Activated CD4-positive, alpha-beta memory T cell treated with anti-CD3 and anti-CD28 coated beads, Interleukin-2, amount 10 ng/mL, durations not matched to agents 7 days and 5 days (primary cell): ENCODE measurements at regions not wholly inside any gene's neighbourhood (a gene's known extent, or its start where the extent isn't known, plus 50 kb on each side); places are given as distances from the start of the nearest gene placed in this dataset.

Experiments
- CTCF ChIA-PET: fragments of 350-600 bp; sonication (Branson Sonifier 250); formaldehyde crosslinking; loops from one replicate; lab custom pipeline; 2021; ENCODE audit warnings: antibody characterized with exemption, inconsistent platforms; lab: Charles Lee
- POLR2A ChIA-PET: fragments of 350-600 bp; sonication (Branson Sonifier 250); formaldehyde crosslinking; loops from one replicate; lab custom pipeline; 2021; ENCODE audit warnings: antibody characterized with exemption; lab: Charles Lee
- DNase-seq: peaks from one replicate; pipeline ENCODE4 v3.0.0-alpha.2; 2020
- H3K27ac Mint-ChIP-seq: one replicate; pipeline ENCODE4 v1.8.0; 2021; ENCODE audit warnings: mild to moderate bottlenecking, mixed read lengths
- H3K27me3 Mint-ChIP-seq: one replicate; pipeline ENCODE4 v1.8.0; 2021; ENCODE audit warnings: mixed read lengths
- H3K36me3 Mint-ChIP-seq: one replicate; pipeline ENCODE4 v1.8.0; 2021; ENCODE audit warnings: low read depth, mixed read lengths
- H3K4me1 Mint-ChIP-seq: one replicate; pipeline ENCODE4 v1.8.0; 2021; ENCODE audit warnings: mixed read lengths
- H3K4me3 Mint-ChIP-seq: one replicate; pipeline ENCODE4 v1.8.0; 2021; ENCODE audit warnings: mild to moderate bottlenecking, mixed read lengths
- H3K9me3 Mint-ChIP-seq: one replicate; pipeline ENCODE4 v1.8.0; 2021; ENCODE audit warnings: mixed read lengths

DNA sequence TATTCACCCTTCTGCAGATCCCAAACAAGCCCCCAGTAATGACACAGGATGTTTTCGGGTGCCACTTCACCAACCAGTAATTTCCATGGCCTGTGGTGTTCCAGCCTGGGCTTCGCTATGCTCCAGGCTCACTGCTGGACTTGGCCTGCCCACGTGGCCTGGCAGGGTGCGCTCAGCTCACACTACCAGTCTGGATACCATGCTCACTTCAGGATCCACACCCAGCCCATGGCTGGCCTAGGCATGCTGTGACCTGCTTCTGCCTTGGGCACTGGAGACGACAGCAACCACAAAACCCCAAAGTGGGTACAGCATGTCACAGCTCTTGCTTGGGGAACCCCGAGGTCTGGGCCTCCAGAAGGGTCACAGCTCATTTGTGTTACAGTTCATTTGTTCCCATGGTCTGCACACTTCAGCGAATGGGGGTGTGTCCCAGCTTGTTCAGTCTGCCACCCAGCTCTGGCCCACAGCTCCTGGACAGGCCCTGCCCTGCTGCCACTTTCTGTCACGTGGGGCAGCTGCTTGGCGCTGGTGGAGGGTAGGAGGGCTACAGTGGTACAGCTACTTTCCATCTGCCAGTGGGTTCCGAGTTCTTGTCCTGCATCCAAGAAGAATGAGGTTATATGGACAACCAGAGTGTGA lies 650.8 kb downstream of the MCTP2 start:
- DNase-seq: no peak
- no peaks in the 10 kb centered on the region for H3K36me3 Mint-ChIP-seq
- H3K4me1 Mint-ChIP-seq: no peaks in the 10 kb centered on the region
- H3K4me3 Mint-ChIP-seq: no peak overlapping the region
- no peak overlapping the region for H3K27ac Mint-ChIP-seq
- peaks cover 2% of the 10 kb centered on the region for H3K9me3 Mint-ChIP-seq
- ChIA-PET POLR2A (no interaction called here), CTCF (no interaction called here)
- no peaks in the 10 kb centered on the region for H3K27me3 Mint-ChIP-seq

DNA sequence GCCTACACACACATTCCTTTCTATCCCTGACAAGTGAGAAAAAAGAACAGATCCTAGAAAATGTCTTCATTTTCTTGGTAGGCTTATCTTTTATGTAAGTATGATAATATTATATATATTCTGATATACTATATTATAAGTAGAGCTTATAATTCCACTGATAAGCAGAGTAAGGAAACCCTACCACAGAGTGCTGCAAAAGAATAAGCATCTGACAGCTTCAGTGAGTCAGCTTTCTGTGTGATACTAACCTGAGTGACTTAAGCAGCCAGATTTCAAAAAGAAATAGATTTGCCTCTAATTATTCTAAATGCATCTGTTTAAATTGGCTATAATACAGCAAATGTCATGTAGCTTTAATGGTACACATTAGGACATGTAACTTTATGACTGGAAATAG lies 656.0 kb downstream of the MCTP2 start:
- H3K9me3 Mint-ChIP-seq: peaks cover 4% of the 10 kb centered on the region
- ChIA-PET POLR2A (no interaction called here), CTCF (no interaction called here)
- H3K27me3 Mint-ChIP-seq: no peaks in the 10 kb centered on the region
- H3K4me3 Mint-ChIP-seq: no peak overlapping the region
- DNase-seq: no peak
- H3K36me3 Mint-ChIP-seq: no peaks in the 10 kb centered on the region
- H3K27ac Mint-ChIP-seq: no peak overlapping the region
- no peaks in the 10 kb centered on the region for H3K4me1 Mint-ChIP-seq

DNA sequence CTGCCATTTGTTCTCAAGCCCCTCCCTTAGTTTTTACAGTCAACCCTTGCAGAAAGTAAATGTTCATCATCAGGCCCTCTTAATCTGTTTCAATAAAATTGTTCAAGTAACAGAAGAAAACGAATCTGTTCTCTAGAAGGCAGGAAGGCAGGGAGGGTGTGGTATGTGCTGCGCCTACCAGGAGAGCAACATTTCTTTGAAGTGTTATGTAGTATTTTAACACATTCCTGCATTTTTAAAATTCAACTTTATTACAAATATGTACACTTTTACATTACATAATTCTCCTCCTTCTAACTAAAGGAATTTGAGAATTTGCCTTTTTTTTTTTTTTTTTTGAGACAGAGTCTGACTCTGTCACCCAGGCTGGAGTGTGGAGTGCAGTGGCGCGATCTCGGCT lies 657.8 kb downstream of the MCTP2 start:
- CTCF ChIA-PET: no interaction called here
- POLR2A ChIA-PET: interaction anchor here (0.6 kb wide), 1 partner anchor 22 kb away, joined by 3 read pairs; no protein-coding TSS in a partner anchor
- Mint-ChIP-seq H3K27me3 (no peaks in the 10 kb centered on the region), H3K4me1 (no peaks in the 10 kb centered on the region), H3K4me3 (no peak overlapping the region), H3K27ac (no peak overlapping the region), H3K36me3 (no peaks in the 10 kb centered on the region), H3K9me3 (peaks cover 4% of the 10 kb centered on the region)
- no peak for DNase-seq

DNA sequence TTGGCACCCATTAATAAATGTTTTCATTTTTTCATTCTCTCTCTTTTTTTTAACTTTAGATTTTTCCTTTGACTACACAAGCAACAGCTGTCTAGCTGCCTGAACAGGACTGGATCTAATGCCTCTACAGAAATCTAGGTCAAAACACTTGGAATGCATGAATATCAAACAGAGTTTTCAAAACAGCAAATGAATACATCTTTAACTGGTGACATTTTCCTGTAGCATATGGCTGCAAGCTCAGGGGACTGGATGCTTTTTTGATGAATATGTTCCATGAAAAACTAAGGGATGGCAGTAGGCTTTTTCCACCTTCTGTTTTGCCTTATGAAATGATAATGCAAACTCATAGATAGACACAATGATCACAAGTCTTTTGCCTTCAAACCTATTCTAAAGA lies 661.7 kb downstream of the MCTP2 start:
- Mint-ChIP-seq H3K4me1 (no peaks in the 10 kb centered on the region), H3K36me3 (no peaks in the 10 kb centered on the region), H3K27ac (no peak overlapping the region), H3K27me3 (no peaks in the 10 kb centered on the region), H3K9me3 (peaks cover 4% of the 10 kb centered on the region), H3K4me3 (no peak overlapping the region)
- ChIA-PET POLR2A (no interaction called here), CTCF (no interaction called here)
- no peak for DNase-seq

DNA sequence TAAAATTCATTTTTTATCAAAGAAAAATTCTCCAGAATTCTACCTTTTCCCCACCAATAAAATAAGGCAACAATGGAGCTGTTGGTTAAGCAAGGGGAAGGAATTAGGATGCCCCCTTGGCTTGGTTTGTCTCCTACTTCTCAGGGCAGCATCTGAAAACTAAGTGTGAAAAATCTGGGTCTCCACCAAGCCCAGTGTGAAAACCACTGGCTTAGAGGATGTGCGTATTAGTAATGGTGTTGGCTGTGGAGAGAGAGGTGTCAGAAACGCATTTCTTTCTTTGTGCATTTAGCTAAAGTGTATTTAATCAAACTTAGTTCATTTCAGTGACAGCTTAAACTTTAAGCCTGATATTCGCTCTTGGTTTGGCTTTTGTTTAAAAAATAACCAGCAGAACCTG lies 662.7 kb downstream of the MCTP2 start:
- no peak for DNase-seq
- H3K9me3 Mint-ChIP-seq: peaks cover under 1% of the 10 kb centered on the region
- H3K4me3 Mint-ChIP-seq: no peak overlapping the region
- ChIA-PET CTCF (no interaction called here), POLR2A (no interaction called here)
- H3K27me3 Mint-ChIP-seq: no peaks in the 10 kb centered on the region
- H3K36me3 Mint-ChIP-seq: no peaks in the 10 kb centered on the region
- H3K4me1 Mint-ChIP-seq: no peaks in the 10 kb centered on the region
- no peak overlapping the region for H3K27ac Mint-ChIP-seq

DNA sequence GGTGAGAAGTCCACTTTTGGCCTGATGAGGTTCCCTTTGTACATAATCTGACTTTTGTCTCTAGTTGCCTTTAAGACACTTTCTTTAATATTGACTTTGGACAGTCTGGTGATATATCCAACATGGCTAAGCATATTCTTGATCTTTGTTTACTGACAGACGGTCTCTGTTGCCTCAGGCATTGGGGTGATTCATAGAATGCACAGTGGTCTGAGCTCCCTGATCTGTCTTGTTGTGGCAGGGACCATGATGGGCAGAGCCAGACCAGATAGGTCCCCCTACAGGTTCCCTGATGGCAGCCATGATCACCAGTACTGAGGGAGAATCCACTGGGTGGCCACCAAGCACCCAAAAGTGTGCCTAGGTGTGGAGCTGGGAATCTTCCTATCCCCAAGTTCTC lies 678.1 kb downstream of the MCTP2 start:
- POLR2A ChIA-PET: no interaction called here
- Mint-ChIP-seq H3K27me3 (no peaks in the 10 kb centered on the region), H3K4me3 (no peak overlapping the region), H3K27ac (no peak overlapping the region), H3K4me1 (no peaks in the 10 kb centered on the region), H3K9me3 (peaks cover 4% of the 10 kb centered on the region), H3K36me3 (no peaks in the 10 kb centered on the region)
- CTCF ChIA-PET: no interaction called here
- DNase-seq: no peak

DNA sequence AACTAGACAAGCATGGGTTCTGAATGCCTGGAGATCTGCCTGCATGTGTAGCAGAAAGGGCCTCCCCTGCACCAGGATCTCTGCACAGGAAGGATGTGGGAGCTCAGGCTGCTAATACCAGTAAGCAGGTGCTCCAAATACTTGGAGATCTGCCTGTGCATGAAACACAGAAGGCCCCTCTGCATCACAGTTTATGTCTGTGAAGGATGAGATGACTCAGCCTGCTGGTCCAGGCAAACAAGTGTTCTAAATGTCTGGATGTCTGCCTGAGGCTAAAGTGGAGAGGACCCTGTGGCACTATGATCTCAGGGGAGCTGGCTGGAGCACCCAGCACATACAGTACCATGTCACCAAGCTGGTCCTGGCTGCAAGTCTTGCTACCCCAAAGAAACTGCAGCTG lies 678.8 kb downstream of the MCTP2 start:
- Mint-ChIP-seq H3K4me1 (no peaks in the 10 kb centered on the region), H3K36me3 (no peaks in the 10 kb centered on the region), H3K9me3 (peaks cover 4% of the 10 kb centered on the region), H3K27me3 (no peaks in the 10 kb centered on the region), H3K27ac (no peak overlapping the region), H3K4me3 (no peak overlapping the region)
- ChIA-PET CTCF (no interaction called here), POLR2A (no interaction called here)
- DNase-seq: no peak

DNA sequence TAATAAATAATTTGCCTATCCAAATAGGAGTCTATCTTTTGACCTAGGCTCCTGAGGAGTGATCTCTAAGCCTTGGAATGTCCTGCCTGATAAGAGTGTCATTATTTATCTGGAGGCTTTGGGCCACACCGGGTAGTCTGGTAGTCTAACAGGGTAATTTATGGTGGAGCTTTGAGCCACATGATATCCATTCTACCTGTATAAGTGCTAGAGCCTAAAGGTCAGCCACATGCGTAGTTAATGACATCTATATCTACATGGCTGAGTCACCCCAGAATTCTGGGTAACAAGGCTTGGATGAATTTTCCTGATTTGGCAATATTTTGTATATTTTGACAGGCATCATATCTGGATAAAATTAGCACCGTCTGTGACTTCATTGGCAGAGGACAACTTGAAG lies 681.4 kb downstream of the MCTP2 start:
- ChIA-PET POLR2A (no interaction called here), CTCF (no interaction called here)
- H3K27ac Mint-ChIP-seq: no peak overlapping the region
- no peak overlapping the region for H3K4me3 Mint-ChIP-seq
- H3K27me3 Mint-ChIP-seq: no peaks in the 10 kb centered on the region
- DNase-seq: no peak
- H3K4me1 Mint-ChIP-seq: no peaks in the 10 kb centered on the region
- H3K9me3 Mint-ChIP-seq: peaks cover 4% of the 10 kb centered on the region
- no peaks in the 10 kb centered on the region for H3K36me3 Mint-ChIP-seq

DNA sequence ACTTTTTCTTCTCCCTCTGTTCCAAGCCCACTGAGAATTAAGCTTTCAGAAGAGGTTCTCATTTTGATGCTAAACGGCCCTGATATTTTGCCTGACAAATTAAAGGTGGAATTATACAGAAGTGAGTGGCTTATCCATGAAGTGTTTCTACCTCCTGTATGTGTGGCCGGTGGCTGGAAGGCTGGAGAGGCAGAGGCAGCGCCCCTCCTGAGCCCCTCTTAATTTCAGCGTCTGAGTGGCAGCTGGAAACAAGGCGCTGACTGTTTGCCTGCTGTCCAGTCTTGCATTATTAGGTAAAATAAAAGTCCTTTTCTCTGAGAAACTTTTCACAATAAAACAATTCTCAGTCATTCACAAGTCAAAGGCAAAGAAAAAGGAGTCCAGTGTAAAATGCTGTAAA lies 685.7 kb downstream of the MCTP2 start:
- Mint-ChIP-seq H3K27me3 (no peaks in the 10 kb centered on the region), H3K27ac (no peak overlapping the region), H3K9me3 (peaks cover 7% of the 10 kb centered on the region), H3K4me1 (no peaks in the 10 kb centered on the region), H3K36me3 (no peaks in the 10 kb centered on the region), H3K4me3 (no peak overlapping the region)
- CTCF ChIA-PET: no interaction called here
- DNase-seq: no peak
- POLR2A ChIA-PET: no interaction called here

DNA sequence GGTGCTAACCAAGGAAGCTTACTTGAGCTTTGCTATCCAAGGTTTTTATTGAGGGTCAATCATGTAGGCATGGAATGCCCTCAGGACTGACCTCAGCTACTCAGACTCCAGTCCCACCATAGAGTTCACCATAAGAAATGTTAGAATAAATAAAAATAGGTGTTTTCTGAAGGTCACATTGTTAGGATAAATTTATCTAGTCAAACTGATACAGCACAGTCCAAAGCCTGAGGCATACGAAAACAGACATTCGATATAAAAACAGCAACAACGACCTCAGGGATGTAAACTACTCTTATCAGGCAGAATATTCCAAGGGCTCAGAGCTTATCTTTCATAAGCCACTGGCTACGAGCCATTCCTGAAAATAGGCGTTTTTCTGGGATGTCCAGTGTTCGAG lies 690.6 kb downstream of the MCTP2 start:
- peaks cover 7% of the 10 kb centered on the region for H3K9me3 Mint-ChIP-seq
- ChIA-PET POLR2A (no interaction called here), CTCF (no interaction called here)
- H3K4me3 Mint-ChIP-seq: no peak overlapping the region
- H3K4me1 Mint-ChIP-seq: no peaks in the 10 kb centered on the region
- DNase-seq: no peak
- H3K36me3 Mint-ChIP-seq: no peaks in the 10 kb centered on the region
- H3K27ac Mint-ChIP-seq: no peak overlapping the region
- H3K27me3 Mint-ChIP-seq: no peaks in the 10 kb centered on the region

DNA sequence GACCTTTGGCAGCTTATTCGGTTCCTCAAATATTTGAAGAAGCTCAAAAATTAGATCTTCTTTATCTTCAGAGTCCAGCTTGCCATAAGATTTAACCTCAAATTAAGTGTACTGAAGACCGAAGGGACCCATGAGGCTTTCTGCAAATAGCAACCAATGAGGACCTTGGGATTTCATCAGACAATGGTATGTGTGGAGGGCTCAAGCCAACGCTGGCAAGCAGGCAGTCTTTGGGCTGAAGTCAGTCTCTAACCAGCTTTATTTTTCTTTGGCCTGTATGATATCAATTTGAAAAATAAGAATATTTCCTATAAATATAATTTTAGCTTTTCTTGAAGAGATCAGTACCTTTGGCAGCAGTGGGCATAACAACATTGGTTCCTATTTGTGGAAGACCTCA lies 692.7 kb downstream of the MCTP2 start:
- Mint-ChIP-seq H3K4me1 (no peaks in the 10 kb centered on the region), H3K4me3 (no peak overlapping the region), H3K9me3 (peaks cover 5% of the 10 kb centered on the region)

DNA sequence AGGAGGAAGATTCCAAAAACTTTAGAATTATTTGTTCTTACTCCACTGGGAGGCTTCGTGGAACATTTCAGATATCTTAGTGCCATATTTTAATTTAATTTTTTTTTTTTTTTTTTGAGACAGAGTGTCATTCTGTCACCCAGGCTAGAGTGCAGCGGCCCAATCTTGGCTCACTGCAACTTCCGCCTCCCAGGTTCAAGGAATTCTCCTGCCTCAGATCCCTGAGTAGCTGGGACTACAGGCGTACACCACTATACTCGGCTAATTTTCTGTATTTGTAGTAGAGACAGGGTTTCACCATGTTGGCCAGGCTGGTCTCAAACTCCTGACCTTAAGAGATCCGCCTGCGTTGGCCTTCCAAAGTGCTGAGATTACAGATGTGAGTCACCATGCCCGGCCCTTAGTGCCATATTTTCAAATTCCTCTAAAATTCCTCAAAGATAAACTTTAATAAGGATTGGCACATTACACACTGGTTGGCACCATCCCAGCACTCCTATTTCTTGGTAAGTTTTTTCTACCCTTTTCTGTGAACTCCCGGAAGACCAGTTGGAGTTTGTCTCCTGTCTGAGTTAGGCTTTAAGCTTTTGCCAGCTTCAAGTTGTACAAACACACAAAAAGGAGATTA lies 693.7 kb downstream of the MCTP2 start:
- Mint-ChIP-seq H3K4me1 (no peaks in the 10 kb centered on the region), H3K4me3 (no peak overlapping the region), H3K36me3 (no peaks in the 10 kb centered on the region), H3K27ac (no peak overlapping the region), H3K9me3 (peaks cover 2% of the 10 kb centered on the region), H3K27me3 (no peaks in the 10 kb centered on the region)
- ChIA-PET CTCF (no interaction called here), POLR2A (no interaction called here)
- no peak for DNase-seq

More for the DNA sequence above, 692.7 kb downstream of the MCTP2 start:
- POLR2A ChIA-PET: no interaction called here
- Mint-ChIP-seq H3K36me3 (no peaks in the 10 kb centered on the region), H3K27ac (no peak overlapping the region), H3K27me3 (no peaks in the 10 kb centered on the region)
- no peak for DNase-seq
- CTCF ChIA-PET: no interaction called here

DNA sequence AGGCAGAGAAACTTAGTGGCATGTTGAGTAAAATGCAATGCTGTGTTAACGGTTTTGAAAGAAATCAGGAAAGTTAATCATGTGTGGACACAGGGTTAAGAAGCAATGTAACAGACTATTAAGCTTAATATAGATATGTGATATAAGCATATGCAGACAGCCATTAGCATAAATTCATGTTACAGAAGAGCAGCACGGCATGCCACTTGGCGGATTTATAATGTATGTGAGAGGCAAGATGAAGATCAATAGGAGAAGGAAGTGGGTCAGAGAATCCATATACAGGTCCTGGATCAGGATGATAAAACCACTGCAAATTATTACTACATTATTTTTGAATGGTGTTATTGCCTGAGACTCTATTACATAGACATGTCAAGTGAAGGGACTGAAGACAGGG lies 694.3 kb downstream of the MCTP2 start:
- no peak overlapping the region for H3K27ac Mint-ChIP-seq
- POLR2A ChIA-PET: no interaction called here
- no peak for DNase-seq
- no peaks in the 10 kb centered on the region for H3K4me1 Mint-ChIP-seq
- H3K9me3 Mint-ChIP-seq: peaks cover 2% of the 10 kb centered on the region
- no peaks in the 10 kb centered on the region for H3K36me3 Mint-ChIP-seq
- no peak overlapping the region for H3K4me3 Mint-ChIP-seq
- CTCF ChIA-PET: no interaction called here
- no peaks in the 10 kb centered on the region for H3K27me3 Mint-ChIP-seq

DNA sequence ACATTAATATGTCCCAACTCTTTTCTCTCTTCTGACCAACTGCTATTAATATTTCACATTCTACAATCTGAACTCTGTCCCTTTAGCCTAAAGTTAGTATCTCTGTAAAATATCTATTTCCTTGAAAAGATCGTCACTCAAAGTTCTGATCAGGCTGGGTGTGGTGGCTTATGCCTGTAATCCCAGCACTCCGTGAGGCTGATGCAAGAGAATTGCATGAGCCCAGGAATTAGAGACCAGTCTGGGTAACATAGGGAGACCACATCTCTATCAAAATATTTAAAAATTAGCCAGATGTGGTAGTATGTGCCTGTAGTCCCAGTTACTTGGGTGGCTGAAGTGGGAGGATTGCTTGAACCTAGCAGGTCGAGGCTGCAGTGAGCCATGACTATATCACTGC lies 695.6 kb downstream of the MCTP2 start:
- DNase-seq: no peak
- Mint-ChIP-seq H3K9me3 (no peaks in the 10 kb centered on the region), H3K36me3 (no peaks in the 10 kb centered on the region), H3K27ac (no peak overlapping the region), H3K4me3 (no peak overlapping the region), H3K4me1 (no peaks in the 10 kb centered on the region), H3K27me3 (no peaks in the 10 kb centered on the region)
- CTCF ChIA-PET: no interaction called here
- POLR2A ChIA-PET: no interaction called here
